ENCODE measurements at regions not wholly inside any gene's neighbourhood (a gene's known extent, or its start where the extent isn't known, plus 50 kb on each side); places are given as distances from the start of the nearest gene placed in this dataset.

GRCh38 chr18:42187611-42188380 is 232.8 kb downstream of the PIK3C3 start:
- no peak for DNase-seq

DNA sequence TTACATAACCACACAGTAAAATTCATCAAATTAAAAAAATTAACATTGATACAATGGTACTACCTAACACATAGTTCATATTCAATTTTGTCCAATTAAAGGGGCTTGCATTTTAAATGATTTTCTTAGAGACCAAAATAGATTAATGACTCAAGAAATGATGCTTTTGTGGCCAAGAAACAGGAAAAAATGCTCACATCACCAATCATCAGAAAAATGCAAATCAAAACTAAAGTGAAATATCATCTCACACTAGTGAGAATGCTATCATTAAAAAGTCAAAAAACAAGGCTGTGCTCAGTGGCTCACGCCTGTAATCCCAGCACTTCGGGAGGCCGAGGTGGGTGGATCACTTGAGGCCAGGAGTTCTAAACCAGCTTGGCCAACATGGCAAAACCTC is 235.6 kb downstream of the PIK3C3 start:
- no peak for DNase-seq

- no peak for DNase-seq
Measured at GRCh38 chr18:42192251-42193248, 237.5 kb downstream of the PIK3C3 start.

DNA sequence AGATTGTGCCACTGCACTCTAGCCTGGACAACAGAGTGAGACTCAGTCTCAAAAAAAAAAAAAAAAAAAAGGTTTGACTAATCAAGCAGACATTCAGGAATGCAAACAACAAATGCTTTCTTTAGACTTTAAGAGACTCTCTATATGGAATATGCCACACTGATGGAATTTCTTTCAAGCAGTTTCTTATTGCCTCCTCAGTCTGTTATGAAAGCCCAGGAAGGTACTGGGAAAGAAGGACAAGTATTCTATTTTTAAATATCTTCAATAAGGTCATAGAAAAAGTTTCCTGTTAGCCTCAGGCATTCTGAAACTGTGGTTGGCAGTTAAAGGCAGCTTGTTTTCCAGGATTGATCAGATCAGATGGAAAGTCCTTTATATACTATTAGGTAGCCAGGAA is 241.6 kb downstream of the PIK3C3 start:
- DNase-seq, result no peak

- no peak for DNase-seq
Measured at GRCh38 chr18:42201137-42201536, 246.1 kb downstream of the PIK3C3 start.

DNA sequence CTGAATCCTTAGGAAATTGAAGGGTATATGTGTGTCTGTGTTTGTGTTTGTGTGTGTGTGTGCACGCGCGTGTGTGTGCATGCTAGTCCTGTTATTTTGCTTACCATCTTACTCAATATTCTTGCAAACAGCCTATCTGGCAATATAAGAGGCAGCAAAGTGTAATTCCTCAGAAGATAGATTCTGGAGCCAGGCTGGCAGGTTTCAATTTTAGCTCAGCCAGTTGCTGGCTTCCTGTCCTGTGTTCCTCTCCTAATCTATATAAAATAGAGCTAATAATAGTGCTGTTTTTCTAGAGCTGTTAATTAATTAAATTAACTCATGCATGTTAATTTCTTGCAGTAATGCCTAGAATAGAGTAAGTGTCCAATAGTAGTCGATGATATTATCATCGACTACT is 256.2 kb downstream of the PIK3C3 start:
- no peak for DNase-seq

GRCh38 chr18:42222557-42222956 is 267.5 kb downstream of the PIK3C3 start:
- no peak for DNase-seq

DNA sequence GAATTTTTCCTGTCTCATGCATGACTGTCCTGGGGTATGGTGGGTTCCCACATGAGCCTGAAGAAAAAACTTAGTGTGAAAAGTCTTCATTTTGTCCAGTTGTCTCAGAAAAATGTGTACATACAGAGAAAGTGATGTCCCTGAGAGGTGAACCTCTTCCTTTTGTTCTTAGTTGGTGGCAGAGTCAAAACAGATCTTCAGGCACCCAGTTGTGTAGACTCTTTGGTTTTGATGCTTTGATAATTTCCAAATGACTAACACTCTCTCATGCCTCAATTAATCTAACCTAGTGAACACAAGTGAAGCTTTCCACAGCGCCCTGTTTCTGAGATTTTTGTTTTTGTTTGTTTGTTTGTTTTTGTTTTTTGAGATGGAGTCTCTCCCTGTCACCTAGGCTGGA is 273.5 kb downstream of the PIK3C3 start:
- no peak for DNase-seq

GRCh38 chr18:42229211-42230210 is 274.5 kb downstream of the PIK3C3 start:
- no peak for DNase-seq

DNA sequence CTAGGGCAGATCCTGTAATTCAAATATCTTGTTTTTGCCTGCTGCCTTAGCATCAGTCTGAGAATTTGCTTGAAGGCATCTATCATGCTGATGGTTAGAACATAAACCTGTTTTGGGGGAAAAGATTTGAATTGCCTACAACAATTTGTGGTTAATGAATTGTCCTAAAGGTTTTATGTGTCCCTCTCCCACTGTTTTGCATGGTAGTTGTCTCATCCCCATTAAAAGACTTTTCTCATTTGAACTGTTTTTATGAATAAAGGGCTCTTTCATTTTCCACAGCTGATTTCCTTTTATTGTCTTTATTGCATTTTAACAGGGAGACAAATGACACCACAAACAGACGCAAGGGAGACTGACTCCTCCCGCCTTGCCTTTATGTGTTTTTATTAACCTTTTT is 275.6 kb downstream of the PIK3C3 start:
- no peak for DNase-seq

- no peak for DNase-seq
Measured at GRCh38 chr18:42231284-42231683, 276.2 kb downstream of the PIK3C3 start.

DNA sequence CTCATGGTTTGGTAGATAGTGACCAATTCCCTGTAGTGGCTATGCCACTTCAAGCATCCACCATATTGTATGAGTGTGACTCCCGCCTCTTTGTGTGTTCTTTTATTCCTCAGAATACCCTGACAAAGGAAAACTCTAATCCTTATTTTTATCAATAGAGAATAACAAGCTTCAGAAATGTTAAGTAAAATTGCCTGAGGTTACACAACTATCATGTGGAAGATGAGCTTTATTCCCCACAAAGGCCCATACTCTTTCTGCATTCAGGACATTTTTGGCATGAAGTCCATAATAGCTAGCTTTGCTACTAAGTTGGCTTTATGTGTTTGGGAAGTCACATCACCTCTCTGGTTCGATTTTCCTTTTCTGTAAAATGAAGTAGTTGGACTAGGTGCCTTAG is 276.8 kb downstream of the PIK3C3 start:
- no peak for DNase-seq

DNA sequence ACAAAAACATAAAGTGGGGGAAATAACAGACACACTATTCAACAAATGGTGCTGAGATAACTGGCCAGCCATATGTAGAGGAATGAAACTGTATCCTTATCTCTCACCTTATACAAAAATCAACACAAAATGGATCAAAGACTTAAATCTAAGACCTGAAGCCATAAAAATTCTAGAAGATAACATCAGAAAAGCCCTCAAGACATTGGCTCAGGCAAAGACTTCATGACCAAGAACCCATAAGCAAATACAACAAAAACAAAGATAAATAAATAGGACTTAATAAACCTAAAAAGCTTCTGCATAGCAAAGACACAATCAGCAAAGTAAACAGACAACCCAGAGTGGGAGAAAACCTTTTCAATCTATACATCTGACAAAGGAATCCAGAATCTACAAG is 278.9 kb downstream of the PIK3C3 start:
- DNase-seq, result no peak

GRCh38 chr18:42242758-42243157 is 287.7 kb downstream of the PIK3C3 start:
- no peak for DNase-seq

DNA sequence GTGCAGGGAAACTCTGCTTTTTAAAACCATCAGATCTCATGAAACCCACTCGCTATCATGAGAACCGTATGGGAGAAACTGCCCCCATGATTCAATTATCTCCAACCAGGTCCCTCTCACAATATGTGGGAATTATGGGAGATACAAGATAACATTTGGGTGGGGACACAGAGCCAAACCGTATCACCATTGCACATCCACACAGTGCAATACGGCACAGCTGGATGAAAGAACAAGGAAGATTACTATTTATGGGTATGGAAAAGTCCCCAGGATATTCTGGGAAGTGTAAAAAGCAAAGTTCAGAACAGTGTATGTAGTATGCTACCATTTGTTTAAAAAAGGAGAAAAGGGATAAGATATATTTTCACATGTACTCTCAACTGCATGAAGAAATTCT is 290.1 kb downstream of the PIK3C3 start:
- DNase-seq, result no peak

- no peak for DNase-seq
Measured at GRCh38 chr18:42255908-42256765, 301.1 kb downstream of the PIK3C3 start.

DNA sequence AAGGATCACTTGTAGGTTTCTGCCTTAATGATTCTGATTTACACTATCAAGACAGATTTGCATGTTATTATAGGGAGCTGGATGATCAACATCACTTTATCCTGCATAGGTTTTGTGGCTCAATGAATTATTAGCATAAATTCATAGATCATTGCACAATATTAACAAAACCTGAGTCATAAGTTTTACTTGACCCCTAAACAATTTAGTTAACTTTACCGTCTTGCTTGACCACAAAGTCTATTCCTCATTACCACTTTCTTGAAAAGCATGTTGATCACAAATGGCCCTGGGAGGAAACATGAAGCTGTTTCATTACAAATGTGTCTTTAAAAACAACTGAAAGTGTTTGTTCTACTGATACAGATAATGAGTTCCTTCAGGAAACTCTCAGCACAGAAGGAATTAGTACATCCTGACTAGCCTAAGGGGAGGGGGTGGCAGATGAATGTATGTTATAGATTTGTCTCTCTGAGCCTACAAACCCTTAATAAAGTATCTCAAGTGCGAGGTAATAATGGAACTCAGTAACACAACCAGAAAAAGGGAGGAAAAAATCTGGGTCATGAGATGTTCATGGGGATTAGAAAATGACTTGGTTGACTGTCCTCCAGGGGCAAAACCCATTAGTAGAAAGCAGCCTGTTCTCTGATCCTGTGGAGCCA is 303.4 kb downstream of the PIK3C3 start:
- no peak for DNase-seq

GRCh38 chr18:42261731-42262130 is 306.7 kb downstream of the PIK3C3 start:
- no peak for DNase-seq

GRCh38 chr18:42264497-42264896 is 309.5 kb downstream of the PIK3C3 start:
- DNase-seq, result no peak

GRCh38 chr18:42268186-42268725 is 313.2 kb downstream of the PIK3C3 start:
- no peak for DNase-seq

DNA sequence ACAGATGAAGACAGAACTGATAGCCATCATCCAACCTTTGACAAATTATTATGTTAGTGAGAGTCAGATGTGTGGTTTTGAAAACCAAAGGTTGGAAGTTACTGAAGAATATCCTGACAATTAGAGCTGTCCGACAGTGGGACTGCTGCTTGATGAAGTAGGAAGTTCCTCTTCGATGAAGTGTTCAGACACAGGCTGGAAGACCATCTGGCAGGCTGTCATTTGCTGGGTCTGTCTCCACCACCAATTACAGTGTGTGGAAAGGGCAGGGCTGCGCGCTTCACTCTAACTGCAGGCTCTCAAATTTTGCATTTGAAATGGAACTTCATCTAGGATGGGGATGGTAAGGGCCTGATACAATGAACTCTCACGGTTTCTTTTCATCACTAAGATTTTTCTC is 313.8 kb downstream of the PIK3C3 start:
- DNase-seq, result no peak

Measured in HCEC 1CT (cell line).